Endodermal cell (in vitro differentiated cells): ENCODE measurements at regions not wholly inside any gene's neighbourhood (a gene's known extent, or its start where the extent isn't known, plus 50 kb on each side); places are given as distances from the start of the nearest gene placed in this dataset.

Experiments used
- DNase-seq: peaks from one replicate; pipeline ENCODE4 v3.0.0-alpha.2; 2017
- H3K27ac ChIP-seq: 2 replicates; pipeline ENCODE4 v1.5.1; 2013; ENCODE audit warnings: mild to moderate bottlenecking, low read depth, low read length, moderate library complexity
- H3K27me3 ChIP-seq: 2 replicates; pipeline ENCODE4 v1.6.1; 2013; ENCODE audit warnings: mild to moderate bottlenecking, low read length, moderate library complexity; ENCODE audit not compliant: insufficient read depth, control insufficient read depth, poor library complexity, severe bottlenecking
- H3K36me3 ChIP-seq: 2 replicates; pipeline ENCODE4 v1.7.0; 2013; ENCODE audit warnings: mild to moderate bottlenecking, low read length, moderate library complexity; ENCODE audit not compliant: control insufficient read depth, insufficient read depth
- H3K4me1 ChIP-seq: one replicate; pipeline ENCODE4 v1.7.0; 2013; ENCODE audit warnings: low read length; ENCODE audit not compliant: control insufficient read depth, insufficient read depth
- H3K4me3 ChIP-seq: 2 replicates; pipeline ENCODE4 v1.5.1; 2013; ENCODE audit warnings: mild to moderate bottlenecking, low read length, moderate library complexity
- H3K9ac ChIP-seq: 2 replicates; pipeline ENCODE4 v1.6.1; 2013; ENCODE audit warnings: mild to moderate bottlenecking, low read length, moderate library complexity; ENCODE audit not compliant: poor library complexity, severe bottlenecking; ENCODE audit errors: extremely low read depth
- H3K9me3 ChIP-seq: 2 replicates; pipeline ENCODE4 v1.6.1; 2013; ENCODE audit warnings: mild to moderate bottlenecking, low read length, moderate library complexity; ENCODE audit not compliant: control insufficient read depth
- H3K27ac Mint-ChIP-seq: 2 replicates; pipeline ENCODE4 v1.8.0; 2020; ENCODE audit warnings: mixed read lengths
- H3K27me3 Mint-ChIP-seq: 2 replicates; pipeline ENCODE4 v1.8.0; 2021; ENCODE audit warnings: mild to moderate bottlenecking, mixed read lengths; ENCODE audit not compliant: insufficient read depth
- H3K36me3 Mint-ChIP-seq: 2 replicates; pipeline ENCODE4 v1.8.0; 2020; ENCODE audit warnings: low read depth, mixed read lengths
- H3K4me1 Mint-ChIP-seq: 2 replicates; pipeline ENCODE4 v1.8.0; 2020; ENCODE audit warnings: mixed read lengths
- H3K4me3 Mint-ChIP-seq: 2 replicates; pipeline ENCODE4 v1.8.0; 2020; ENCODE audit warnings: mild to moderate bottlenecking, moderate library complexity, mixed read lengths
- H3K9me3 Mint-ChIP-seq: 2 replicates; pipeline ENCODE4 v1.8.0; 2020; ENCODE audit warnings: mild to moderate bottlenecking, mixed read lengths
- CTCF ChIP-seq: fragments of 200-600 bp; sonication (generic); conservative IDR thresholded peaks from 2 replicates; pipeline ENCODE4 v1.5.0; 2021; ENCODE audit warnings: antibody characterized with exemption, mild to moderate bottlenecking
- WGBS, 2 experiments: methylation state at CpG; one replicate each; pipeline versions ENCODE4 v1.1.5 to v1.1.7; 2013; ENCODE audit warnings: missing lambda C conversion rate in 2 of 2, mixed read lengths in 1 of 2; ENCODE audit not compliant: insufficient coverage in 1 of 2, insufficient read length in 1 of 2; 5-methylcytosine and 5-hydroxymethylcytosine counted together

DNA sequence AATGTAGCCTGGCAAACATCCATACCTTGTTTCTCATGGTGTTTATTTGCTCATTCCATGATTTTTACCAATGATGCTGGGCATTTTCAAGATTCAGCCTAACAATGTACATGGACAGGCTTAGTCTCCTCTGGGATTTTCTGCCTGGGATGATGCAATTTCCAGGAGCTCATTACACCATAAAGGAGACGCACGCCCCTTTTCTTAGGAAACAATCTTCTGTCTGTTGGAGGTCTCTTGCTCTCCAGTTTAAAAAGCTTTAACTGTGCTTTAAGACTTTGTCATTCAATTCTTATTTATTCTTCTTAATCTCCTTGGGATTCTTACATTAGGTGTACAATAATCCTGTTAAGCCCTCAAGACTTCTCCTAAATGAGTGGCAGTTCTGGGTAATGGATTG is 150.3 kb upstream of the NRP1 start:
- Mint-ChIP-seq H3K27ac (no peak overlapping the region), H3K27me3 (no peaks in the 10 kb centered on the region), H3K4me1 (peaks cover 9% of the 10 kb centered on the region), H3K36me3 (no peaks in the 10 kb centered on the region), H3K9me3 (peaks cover 12% of the 10 kb centered on the region), H3K4me3 (no peak overlapping the region)
- Histone ChIP-seq H3K36me3 (no peaks in the 10 kb centered on the region), H3K9ac (no peak overlapping the region), H3K4me3 (no peak overlapping the region), H3K27me3 (no peaks in the 10 kb centered on the region), H3K27ac (peak overlapping the region; percentile 91), H3K4me1 (no peaks in the 10 kb centered on the region), H3K9me3 (no peaks in the 10 kb centered on the region)
- 88 to 94% methylated on average over 2 of the region's 2 CpGs for WGBS, 2 experiments
- no peak for DNase-seq
- TF ChIP-seq CTCF, result no peak

DNA sequence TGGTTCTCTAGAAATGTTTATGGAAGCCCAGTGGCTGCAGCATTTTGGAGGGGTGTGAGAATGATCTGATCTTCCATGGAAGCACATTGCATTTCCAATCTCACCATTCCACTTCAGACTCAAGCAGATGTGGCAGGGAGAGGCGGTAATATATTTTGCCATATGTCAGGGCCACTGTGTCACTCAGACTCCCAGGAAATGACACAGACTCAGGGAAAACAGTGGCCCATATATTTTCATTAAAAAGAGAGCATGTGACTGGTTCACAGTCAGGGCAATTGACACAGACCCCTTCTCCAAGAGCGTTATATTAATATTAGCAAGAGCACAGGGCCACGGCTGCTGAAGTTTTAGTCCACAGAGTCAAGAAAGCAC is 149.3 kb upstream of the NRP1 start:
- H3K9me3 Mint-ChIP-seq, result peaks cover 14% of the 10 kb centered on the region
- peaks cover 9% of the 10 kb centered on the region for H3K4me1 Mint-ChIP-seq
- WGBS, 2 experiments, result 69 to 93% methylated on average over 2 to 3 of the region's 3 CpGs
- DNase-seq, result no peak
- H3K27me3 Mint-ChIP-seq, result peaks cover 1% of the 10 kb centered on the region
- no peaks in the 10 kb centered on the region for H3K36me3 ChIP-seq
- H3K27ac Mint-ChIP-seq, result no peak overlapping the region
- H3K36me3 Mint-ChIP-seq, result no peaks in the 10 kb centered on the region
- H3K9me3 ChIP-seq, result no peaks in the 10 kb centered on the region
- H3K4me3 ChIP-seq, result no peak overlapping the region
- no peak overlapping the region for H3K4me3 Mint-ChIP-seq
- no peak overlapping the region for H3K9ac ChIP-seq
- H3K27me3 ChIP-seq, result no peaks in the 10 kb centered on the region
- no peaks in the 10 kb centered on the region for H3K4me1 ChIP-seq
- no peak for TF ChIP-seq CTCF
- H3K27ac ChIP-seq, result peak overlapping the region; percentile 91

DNA sequence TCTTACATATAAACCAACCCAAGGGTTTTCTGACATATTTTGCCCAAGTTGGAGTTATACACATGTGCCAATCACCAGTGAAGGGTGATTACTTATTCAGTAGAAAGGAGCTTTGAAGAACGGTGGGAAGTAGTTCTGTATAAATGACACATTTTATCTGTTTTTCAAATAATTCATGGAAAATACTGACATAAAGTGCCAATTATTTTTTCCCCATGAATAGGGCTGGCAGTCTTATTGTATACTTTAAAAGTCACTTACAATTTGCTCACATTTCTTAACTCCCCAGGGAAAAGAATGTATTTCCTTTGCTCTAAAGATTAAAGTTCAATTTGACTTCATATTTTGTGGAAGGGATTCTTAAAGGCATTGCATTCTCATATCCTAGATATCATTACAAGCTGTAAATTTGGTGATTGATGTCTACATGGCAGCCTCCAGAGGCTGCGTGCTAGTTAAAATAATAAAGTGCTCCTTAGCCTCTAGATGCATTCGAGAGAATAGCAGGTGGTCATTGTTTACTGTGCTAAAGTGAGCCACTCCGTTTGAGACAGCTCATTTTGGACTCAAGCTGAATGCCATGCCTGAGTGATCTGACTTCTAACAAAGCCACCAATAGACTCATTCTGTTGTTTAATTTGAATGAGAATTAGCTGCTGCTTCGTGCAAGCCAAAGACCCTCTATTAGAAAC is 148.8 kb upstream of the NRP1 start:
- peaks cover 1% of the 10 kb centered on the region for H3K27me3 Mint-ChIP-seq
- no peaks in the 10 kb centered on the region for H3K36me3 ChIP-seq
- peaks cover 9% of the 10 kb centered on the region for H3K4me1 Mint-ChIP-seq
- H3K27ac ChIP-seq, result peak overlapping the region; percentile 91
- no peaks in the 10 kb centered on the region for H3K9me3 ChIP-seq
- no peak for DNase-seq
- no peaks in the 10 kb centered on the region for H3K36me3 Mint-ChIP-seq
- whole genome bisulfite sequencing, 2 experiments, result 21 to 42% methylated on average over 3 to 4 of the region's 5 CpGs
- no peak overlapping the region for H3K9ac ChIP-seq
- no peak for TF ChIP-seq CTCF
- H3K27ac Mint-ChIP-seq, result no peak overlapping the region
- no peaks in the 10 kb centered on the region for H3K4me1 ChIP-seq
- no peak overlapping the region for H3K4me3 Mint-ChIP-seq
- no peaks in the 10 kb centered on the region for H3K27me3 ChIP-seq
- peaks cover 14% of the 10 kb centered on the region for H3K9me3 Mint-ChIP-seq
- no peak overlapping the region for H3K4me3 ChIP-seq
